OCI-LY7 (cell line): ENCODE measurements at regions not wholly inside any gene's neighbourhood (a gene's known extent, or its start where the extent isn't known, plus 50 kb on each side); places are given as distances from the start of the nearest gene placed in this dataset.

Source experiments
- CTCF ChIP-seq: fragments of 200-600 bp; sonication (generic); conservative IDR thresholded peaks from 2 replicates; pipeline ENCODE4 v1.5.1; 2014; ENCODE audit warnings: mild to moderate bottlenecking, antibody characterized with exemption, low read length, moderate library complexity, mixed read lengths
- EZH2phosphoT487 ChIP-seq: fragments of 200-600 bp; sonication (generic); IDR thresholded peaks from 2 replicates; pipeline ENCODE4 v1.6.1; 2018; ENCODE audit warnings: low read depth, borderline replicate concordance, mild to moderate bottlenecking, mixed run types, antibody characterized with exemption, low read length, moderate library complexity, mixed read lengths

GRCh38 chr7:108770981-108771745 lies 201.5 kb downstream of the DNAJB9 start:
- TF ChIP-seq CTCF (no peak), EZH2phosphoT487 (no peak)
